Colonic mucosa (tissue), 4 donors: ENCODE measurements at regions not wholly inside any gene's neighbourhood (a gene's known extent, or its start where the extent isn't known, plus 50 kb on each side); places are given as distances from the start of the nearest gene placed in this dataset.

Source experiments
- DNase-seq: peaks from one replicate; pipeline ENCODE4 v3.0.0-alpha.2; 2020
- H3K27ac ChIP-seq: fragments of 200-600 bp; one replicate; pipeline ENCODE4 v1.8.0; 2021
- H3K27me3 ChIP-seq: fragments of 200-600 bp; one replicate; pipeline ENCODE4 v1.8.0; 2021
- H3K36me3 ChIP-seq: fragments of 200-600 bp; one replicate; pipeline ENCODE4 v1.8.0; 2021
- H3K4me1 ChIP-seq: fragments of 200-600 bp; one replicate; pipeline ENCODE4 v1.8.0; 2021; ENCODE audit warnings: mild to moderate bottlenecking
- H3K4me3 ChIP-seq: fragments of 200-600 bp; one replicate; pipeline ENCODE4 v1.8.0; 2021
- H3K9ac ChIP-seq, 2 donors: one replicate each; pipeline ENCODE4 v1.7.0; 2013; ENCODE audit warnings: control low read depth in 2 of 2, low read depth in 2 of 2, low read length in 2 of 2
- H3K9me3 ChIP-seq: fragments of 200-600 bp; one replicate; pipeline ENCODE4 v1.8.0; 2021
- intact Hi-C: fragments of 100-400 bp; cut with DNase I; formaldehyde crosslinking; loops from one replicate; pipeline ENCODE4 v1.14.1; 2022
- TF ChIP-seq, protein P1 (sequence below): fragments of 200-600 bp; IDR thresholded peaks from one replicate; pipeline ENCODE4 v1.8.0; 2022; ENCODE audit warnings: antibody characterized with exemption, mild to moderate bottlenecking
- donor health status: healthy.
- donor health status: DM: no; HTN: no; CAD: no.
- donor health status: DM: no; HTN: no; CAD: no.

DNA sequence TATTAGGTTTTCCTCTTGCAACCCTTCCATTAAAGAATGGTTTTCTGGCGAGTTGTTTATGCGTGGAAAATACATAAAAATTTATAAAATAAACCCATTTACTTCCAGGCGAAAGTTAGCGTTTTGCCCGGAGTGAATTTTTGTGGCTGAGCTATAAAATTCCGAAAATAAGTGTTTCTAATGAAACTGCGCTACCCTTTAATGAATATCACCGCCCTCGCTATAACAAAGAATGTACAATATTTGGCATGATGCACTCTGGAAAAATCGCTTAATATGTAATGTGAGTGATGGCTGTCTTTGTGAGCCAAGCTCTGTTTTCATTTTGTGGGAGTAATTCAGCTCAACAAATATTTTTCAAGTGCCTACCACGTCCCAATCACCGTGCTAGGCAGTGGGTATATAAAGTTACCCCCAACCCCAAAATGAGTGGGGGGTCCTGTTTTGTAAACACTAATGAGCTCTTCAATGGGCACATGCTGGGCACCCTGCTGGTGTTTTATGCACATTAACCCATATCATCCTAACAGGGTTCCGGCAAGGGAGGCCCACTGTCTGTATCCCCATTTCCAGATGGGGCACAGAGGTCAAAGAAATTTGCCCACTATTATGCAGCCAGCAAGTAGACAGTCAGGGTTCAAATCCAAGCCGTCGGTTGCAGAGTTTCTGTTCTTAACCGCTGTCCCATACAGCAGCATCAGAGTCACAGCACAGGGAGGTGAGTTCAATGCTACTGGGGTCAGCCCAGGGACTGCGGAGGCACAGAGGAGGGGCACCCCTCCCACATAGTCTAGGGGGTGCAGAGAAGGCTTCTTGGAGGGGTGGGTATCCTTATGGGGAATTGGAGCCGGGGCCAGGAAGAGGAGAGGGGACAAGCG, 65.7 kb upstream of the STX18 start:
- Histone ChIP-seq H3K9me3 (no peaks in the 10 kb centered on the region), H3K9ac (no peak overlapping the region), H3K4me1 (no peaks in the 10 kb centered on the region), H3K4me3 (no peak overlapping the region), H3K36me3 (no peaks in the 10 kb centered on the region), H3K27me3 (no peaks in the 10 kb centered on the region), H3K27ac (no peak overlapping the region)
- intact Hi-C loops: no loop called here
- DNase-seq: no peak
- TF ChIP-seq, protein P1, sequence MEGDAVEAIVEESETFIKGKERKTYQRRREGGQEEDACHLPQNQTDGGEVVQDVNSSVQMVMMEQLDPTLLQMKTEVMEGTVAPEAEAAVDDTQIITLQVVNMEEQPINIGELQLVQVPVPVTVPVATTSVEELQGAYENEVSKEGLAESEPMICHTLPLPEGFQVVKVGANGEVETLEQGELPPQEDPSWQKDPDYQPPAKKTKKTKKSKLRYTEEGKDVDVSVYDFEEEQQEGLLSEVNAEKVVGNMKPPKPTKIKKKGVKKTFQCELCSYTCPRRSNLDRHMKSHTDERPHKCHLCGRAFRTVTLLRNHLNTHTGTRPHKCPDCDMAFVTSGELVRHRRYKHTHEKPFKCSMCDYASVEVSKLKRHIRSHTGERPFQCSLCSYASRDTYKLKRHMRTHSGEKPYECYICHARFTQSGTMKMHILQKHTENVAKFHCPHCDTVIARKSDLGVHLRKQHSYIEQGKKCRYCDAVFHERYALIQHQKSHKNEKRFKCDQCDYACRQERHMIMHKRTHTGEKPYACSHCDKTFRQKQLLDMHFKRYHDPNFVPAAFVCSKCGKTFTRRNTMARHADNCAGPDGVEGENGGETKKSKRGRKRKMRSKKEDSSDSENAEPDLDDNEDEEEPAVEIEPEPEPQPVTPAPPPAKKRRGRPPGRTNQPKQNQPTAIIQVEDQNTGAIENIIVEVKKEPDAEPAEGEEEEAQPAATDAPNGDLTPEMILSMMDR: no peak

DNA sequence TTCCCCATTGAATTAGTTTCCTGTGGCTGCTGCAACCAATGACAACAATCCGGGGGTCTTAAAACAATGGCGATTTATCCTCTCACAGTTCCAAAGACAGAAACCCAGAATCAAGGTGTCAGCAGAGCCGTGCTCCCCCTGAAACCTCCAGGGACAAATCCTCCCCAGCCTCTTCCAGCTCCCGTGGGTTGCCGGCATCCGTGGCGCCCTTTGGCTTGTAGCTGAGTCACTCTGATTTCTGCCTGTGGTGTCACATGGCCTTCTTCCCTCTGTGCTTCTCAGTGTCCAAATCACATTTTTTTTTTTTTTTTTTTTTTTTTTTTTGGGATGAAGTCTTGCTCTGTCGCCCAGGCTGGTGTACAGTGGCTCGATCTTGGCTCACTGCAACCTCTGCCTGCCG, 64.5 kb upstream of the STX18 start:
- Histone ChIP-seq H3K36me3 (no peaks in the 10 kb centered on the region), H3K27ac (no peak overlapping the region), H3K27me3 (no peaks in the 10 kb centered on the region), H3K4me1 (no peaks in the 10 kb centered on the region), H3K9me3 (no peaks in the 10 kb centered on the region), H3K4me3 (no peak overlapping the region), H3K9ac (no peak overlapping the region)
- no peak for DNase-seq
- intact Hi-C loops: no loop called here
- TF ChIP-seq, protein P1: no peak

DNA sequence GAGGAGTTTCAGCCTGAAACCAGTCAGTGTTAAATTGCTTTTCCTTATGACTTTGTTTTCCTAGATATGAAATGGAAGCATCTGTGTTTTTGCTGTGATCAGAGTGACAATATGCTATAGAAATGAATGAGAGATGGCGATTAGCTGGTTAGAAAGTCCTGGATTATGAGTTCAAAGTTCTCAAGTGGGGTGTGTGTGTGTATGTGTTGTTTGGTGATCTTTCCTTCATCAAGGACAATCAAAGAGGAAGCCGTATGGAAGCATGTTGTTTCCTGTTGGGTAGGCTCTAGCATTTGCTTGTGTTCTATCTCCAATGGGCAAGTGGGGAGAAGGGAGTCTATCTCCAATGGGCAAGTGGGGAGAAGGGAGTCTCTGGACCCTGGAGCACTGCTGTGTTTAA, 64.0 kb upstream of the STX18 start:
- Histone ChIP-seq H3K27ac (no peak overlapping the region), H3K9me3 (no peaks in the 10 kb centered on the region), H3K36me3 (no peaks in the 10 kb centered on the region), H3K27me3 (no peaks in the 10 kb centered on the region), H3K4me3 (no peak overlapping the region), H3K4me1 (no peaks in the 10 kb centered on the region), H3K9ac (no peak overlapping the region)
- TF ChIP-seq, protein P1: no peak
- no peak for DNase-seq
- intact Hi-C loops: no loop called here

DNA sequence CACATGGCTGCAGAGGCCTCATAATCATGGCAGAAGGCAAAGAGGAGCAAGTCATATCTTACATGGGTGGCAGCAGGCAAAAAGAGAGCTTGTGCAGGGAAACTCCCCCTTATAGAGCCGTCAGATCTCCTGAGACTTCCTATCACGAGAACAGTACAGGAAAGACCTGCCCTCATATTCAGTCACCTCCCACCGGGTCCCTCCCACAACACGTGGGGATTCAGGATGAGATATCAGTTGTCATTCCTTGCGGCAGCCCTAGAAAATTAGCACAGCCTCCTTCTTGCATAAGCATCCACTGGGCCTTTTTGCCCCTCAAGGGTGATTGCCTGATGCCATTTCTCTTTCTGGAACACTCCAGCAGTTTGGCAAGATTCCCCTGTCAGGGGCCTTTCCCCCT, 61.7 kb upstream of the STX18 start:
- no peaks in the 10 kb centered on the region for H3K27me3 ChIP-seq
- TF ChIP-seq, protein P1: no peak
- no peaks in the 10 kb centered on the region for H3K9me3 ChIP-seq
- no peaks in the 10 kb centered on the region for H3K4me1 ChIP-seq
- H3K4me3 ChIP-seq: no peak overlapping the region
- no peaks in the 10 kb centered on the region for H3K36me3 ChIP-seq
- DNase-seq: no peak
- no peak overlapping the region for H3K9ac ChIP-seq
- intact Hi-C loops: no loop called here
- H3K27ac ChIP-seq: no peak overlapping the region

DNA sequence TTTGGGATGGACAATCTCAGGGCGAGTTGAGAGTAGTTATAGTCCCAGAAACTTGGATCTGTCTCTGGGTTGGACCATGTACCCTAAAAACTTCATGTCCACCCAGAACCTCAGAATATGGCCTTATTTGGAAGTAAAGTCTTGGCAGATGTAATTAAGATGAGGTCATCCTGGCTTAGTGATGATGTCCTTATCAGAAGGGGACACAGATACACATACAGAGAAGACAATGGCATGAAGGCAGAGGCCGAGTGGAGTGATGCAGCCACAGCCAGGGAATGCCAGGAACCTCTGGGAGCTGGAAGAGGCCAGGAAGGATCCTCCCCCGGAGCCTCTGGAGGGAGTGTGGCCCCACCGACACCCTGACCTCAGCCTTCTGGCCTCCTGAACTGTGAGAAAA, 61.2 kb upstream of the STX18 start:
- H3K4me1 ChIP-seq: no peaks in the 10 kb centered on the region
- DNase-seq: no peak
- intact Hi-C loops: no loop called here

More for the DNA sequence above, 61.2 kb upstream of the STX18 start:
- H3K9me3 ChIP-seq: no peaks in the 10 kb centered on the region
- TF ChIP-seq, protein P1: no peak
- no peaks in the 10 kb centered on the region for H3K27me3 ChIP-seq
- H3K36me3 ChIP-seq: no peaks in the 10 kb centered on the region
- H3K4me3 ChIP-seq: no peak overlapping the region
- H3K27ac ChIP-seq: no peak overlapping the region
- no peak overlapping the region for H3K9ac ChIP-seq
